Naive B cell (primary cell): ENCODE measurements at regions not wholly inside any gene's neighbourhood (a gene's known extent, or its start where the extent isn't known, plus 50 kb on each side); places are given as distances from the start of the nearest gene placed in this dataset.
"Not testable (repeated sequence)": the region's sequence is repeated elsewhere in the genome, so short reads cannot be mapped to it uniquely, and the experiment has no call there.

Experiments
- ATAC-seq, 2 donors: fragments of 150-1000 bp; cut with Tn5 transposase; 2 replicates each; pipeline ENCODE4 v1.10.0; 2021; ENCODE audit warnings: low read depth in 2 of 2, mild to moderate bottlenecking in 2 of 2, moderate library complexity in 2 of 2
- DNase-seq: peaks from one replicate; pipeline ENCODE4 v3.0.0; 2022
- H3K27ac Mint-ChIP-seq, 6 donors: one replicate each; pipeline ENCODE4 v1.8.0; 2020 to 2022; ENCODE audit warnings: mild to moderate bottlenecking in 6 of 6, mixed read lengths in 6 of 6, moderate library complexity in 5 of 6, inconsistent platforms in 2 of 6
- H3K27me3 Mint-ChIP-seq, 3 donors: one replicate each; pipeline ENCODE4 v1.8.0; 2021 to 2022; ENCODE audit warnings: mixed read lengths in 3 of 3, mild to moderate bottlenecking in 1 of 3
- H3K36me3 Mint-ChIP-seq, 2 donors: one replicate each; pipeline ENCODE4 v1.8.0; 2020 to 2022; ENCODE audit warnings: mixed read lengths in 2 of 2, inconsistent platforms in 1 of 2, mild to moderate bottlenecking in 1 of 2
- H3K4me1 Mint-ChIP-seq, 3 donors: one replicate each; pipeline ENCODE4 v1.8.0; 2020 to 2022; ENCODE audit warnings: mixed read lengths in 3 of 3, inconsistent platforms in 1 of 3, mild to moderate bottlenecking in 1 of 3, moderate library complexity in 1 of 3
- H3K4me3 Mint-ChIP-seq, 8 donors: one replicate each; pipeline ENCODE4 v1.8.0; 2020 to 2022; ENCODE audit warnings: mild to moderate bottlenecking in 8 of 8, mixed read lengths in 8 of 8, moderate library complexity in 8 of 8, inconsistent platforms in 2 of 8
- H3K9me3 Mint-ChIP-seq, 7 donors: one replicate each; pipeline ENCODE4 v1.8.0; 2020 to 2022; ENCODE audit warnings: mixed read lengths in 7 of 7, mild to moderate bottlenecking in 5 of 7, inconsistent platforms in 2 of 7, moderate library complexity in 1 of 7

DNA sequence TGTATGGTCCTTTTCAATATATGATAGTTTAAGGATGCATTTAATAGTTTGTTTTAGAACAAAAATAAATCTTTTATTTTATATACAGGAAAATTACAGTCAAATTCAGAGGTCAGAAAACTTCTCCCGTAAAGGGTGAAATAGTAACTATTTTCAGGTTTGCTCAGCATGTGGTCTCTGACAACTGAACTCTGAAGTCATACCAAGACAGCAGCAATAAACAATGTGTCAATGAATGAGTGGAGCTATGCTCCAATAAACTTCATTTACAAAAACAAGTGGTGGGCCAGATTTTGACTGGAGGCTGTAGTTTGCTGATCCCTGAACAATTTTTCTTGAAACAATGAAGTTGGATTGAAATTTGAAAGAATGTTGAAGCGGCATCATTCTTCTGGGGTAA, 123.6 kb downstream of the ZNF248 start:
- no peaks in the 10 kb centered on the region for H3K4me1 Mint-ChIP-seq
- DNase-seq (no peak), ATAC-seq (no peak)
- no peak overlapping the region for H3K4me3 Mint-ChIP-seq
- H3K27ac Mint-ChIP-seq = no peak overlapping the region
- no peaks in the 10 kb centered on the region for H3K36me3 Mint-ChIP-seq
- no peaks in the 10 kb centered on the region for H3K27me3 Mint-ChIP-seq
- peaks cover 0 to 13% (median 5%) of the 10 kb centered on the region in 7 donors for H3K9me3 Mint-ChIP-seq

DNA sequence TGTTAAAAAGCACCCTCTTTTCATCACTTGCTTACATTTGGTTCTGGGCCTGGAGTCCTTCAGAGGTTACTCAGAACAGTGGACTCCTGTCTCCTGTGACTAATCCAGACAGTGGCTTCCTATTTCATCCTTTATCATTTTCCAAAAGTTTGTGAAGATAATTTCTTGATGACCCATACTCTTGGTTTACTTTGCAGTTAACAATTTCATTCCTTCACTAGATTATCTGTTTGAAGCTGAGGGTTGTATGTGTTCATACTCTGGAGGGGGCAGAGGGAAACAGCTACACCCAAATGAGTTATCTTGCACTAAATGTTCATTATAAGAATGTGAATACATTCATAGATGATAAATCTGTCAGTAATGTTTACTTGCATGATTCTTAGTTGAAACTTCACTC, 124.7 kb downstream of the ZNF248 start:
- DNase-seq = no peak

DNA sequence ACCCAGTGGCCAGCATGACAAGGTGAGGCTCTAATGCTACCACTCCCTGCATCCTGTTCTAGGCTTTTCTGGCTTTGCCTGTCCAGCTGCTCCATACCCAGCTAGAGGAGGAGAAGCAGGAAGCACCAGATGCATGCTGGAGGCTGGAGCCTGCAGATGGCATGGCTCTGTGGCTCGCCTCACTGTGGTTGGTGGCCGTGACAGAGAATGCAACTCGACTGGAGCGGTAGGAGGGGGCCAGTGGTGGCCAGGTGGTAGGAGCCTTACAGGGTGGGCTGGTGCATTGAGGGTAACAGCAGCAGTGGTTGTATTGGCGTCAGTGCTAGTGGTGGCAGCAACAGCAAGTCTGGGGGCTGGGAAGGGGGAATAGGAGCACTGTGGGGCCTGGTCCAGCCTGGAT, 128.6 kb downstream of the ZNF248 start:
- Mint-ChIP-seq H3K27ac (no peak overlapping the region), H3K4me3 (no peak overlapping the region)

More for the DNA sequence above, 124.7 kb downstream of the ZNF248 start:
- Mint-ChIP-seq H3K4me1 (no peaks in the 10 kb centered on the region), H3K27me3 (no peaks in the 10 kb centered on the region), H3K27ac (no peak overlapping the region), H3K9me3 (peaks cover 0 to 11% (median 4%) of the 10 kb centered on the region in 7 donors), H3K4me3 (no peak overlapping the region), H3K36me3 (no peaks in the 10 kb centered on the region)
- no peak for ATAC-seq

DNA sequence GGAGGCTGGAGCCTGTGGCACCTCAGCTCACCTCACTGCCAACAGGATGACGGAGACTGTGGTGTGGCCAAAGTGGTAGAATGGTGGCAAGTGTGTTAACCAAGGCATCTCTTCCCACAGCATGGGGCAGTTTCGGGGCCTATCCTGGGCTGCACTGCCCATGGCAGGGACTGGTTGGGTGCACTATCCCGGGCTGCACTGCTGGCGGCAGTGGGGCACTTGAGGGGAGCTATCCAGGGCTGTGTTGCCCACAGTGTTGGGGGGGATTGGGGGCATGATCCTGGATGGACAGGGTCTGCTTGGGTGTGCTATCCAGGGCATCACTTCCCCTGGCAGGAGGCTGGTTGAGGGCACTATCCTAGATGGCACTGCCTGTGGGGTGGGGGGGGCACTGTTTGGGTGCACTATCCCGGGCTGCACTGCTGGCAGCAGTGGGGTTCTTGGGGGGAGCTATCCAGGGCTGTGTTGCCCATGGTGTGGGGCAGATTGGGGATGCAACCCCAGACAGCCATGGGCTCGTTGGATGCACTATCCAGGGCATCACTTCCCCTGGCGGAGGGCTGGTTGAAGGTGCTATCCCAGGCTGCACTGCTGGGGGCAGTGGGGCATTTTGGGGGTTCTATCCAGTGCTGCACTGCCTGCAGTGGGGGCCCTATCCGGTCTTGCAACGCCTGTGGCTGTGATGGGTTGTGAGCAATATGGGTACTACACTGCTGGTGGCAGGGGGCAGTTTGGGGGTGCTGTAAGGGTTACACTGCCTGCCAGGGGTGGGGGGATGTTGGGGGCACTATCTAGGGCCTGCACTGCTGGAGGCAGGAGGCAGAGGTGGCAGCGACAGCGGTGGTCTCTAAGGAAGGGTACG, 129.7 kb downstream of the ZNF248 start:
- H3K36me3 Mint-ChIP-seq = no peaks in the 10 kb centered on the region
- H3K27ac Mint-ChIP-seq = no peak overlapping the region
- no peaks in the 10 kb centered on the region for H3K27me3 Mint-ChIP-seq
- peaks cover 0 to 14% (median 7%) of the 10 kb centered on the region in 7 donors for H3K9me3 Mint-ChIP-seq
- no peak for ATAC-seq
- H3K4me1 Mint-ChIP-seq = peaks cover 0 to 3% (median 0%) of the 10 kb centered on the region in 3 donors
- H3K4me3 Mint-ChIP-seq = no peak overlapping the region
- DNase-seq = no peak

More for the DNA sequence above, 128.6 kb downstream of the ZNF248 start:
- no peaks in the 10 kb centered on the region for H3K27me3 Mint-ChIP-seq
- H3K9me3 Mint-ChIP-seq = peaks cover 0 to 12% (median 6%) of the 10 kb centered on the region in 7 donors
- DNase-seq (no peak), ATAC-seq (no peak)
- peaks cover 0 to 3% (median 0%) of the 10 kb centered on the region in 3 donors for H3K4me1 Mint-ChIP-seq
- no peaks in the 10 kb centered on the region for H3K36me3 Mint-ChIP-seq

DNA sequence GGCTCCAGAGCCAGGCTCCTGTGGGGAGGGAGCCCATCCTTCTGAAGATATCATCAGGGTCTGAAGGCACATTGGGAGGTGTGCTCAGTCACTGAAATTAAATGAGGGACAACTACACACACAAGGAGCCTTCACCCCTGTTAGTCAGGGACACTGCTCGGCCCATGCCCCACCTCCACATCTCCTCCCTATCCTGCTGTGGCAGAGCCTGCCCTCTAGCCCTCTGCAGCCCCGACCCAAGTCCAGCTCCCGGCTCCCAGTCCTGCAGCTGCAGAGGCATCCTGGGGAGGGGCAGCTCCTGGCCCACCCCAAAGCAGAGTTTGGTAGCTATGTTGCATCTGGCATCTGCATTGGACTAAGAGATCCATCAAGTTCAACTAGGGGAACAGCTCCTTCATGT, 136.3 kb downstream of the ZNF248 start:
- DNase-seq = no peak
- no peaks in the 10 kb centered on the region for H3K27me3 Mint-ChIP-seq
- H3K9me3 Mint-ChIP-seq = peaks cover 11 to 31% (median 19%) of the 10 kb centered on the region in 7 donors
- peaks cover 0 to 6% of the 10 kb centered on the region in 2 donors for H3K36me3 Mint-ChIP-seq
- no peak overlapping the region for H3K27ac Mint-ChIP-seq
- no peak for ATAC-seq
- H3K4me3 Mint-ChIP-seq = no peak overlapping the region
- H3K4me1 Mint-ChIP-seq = peaks cover 0 to under 1% (median 0%) of the 10 kb centered on the region in 3 donors

DNA sequence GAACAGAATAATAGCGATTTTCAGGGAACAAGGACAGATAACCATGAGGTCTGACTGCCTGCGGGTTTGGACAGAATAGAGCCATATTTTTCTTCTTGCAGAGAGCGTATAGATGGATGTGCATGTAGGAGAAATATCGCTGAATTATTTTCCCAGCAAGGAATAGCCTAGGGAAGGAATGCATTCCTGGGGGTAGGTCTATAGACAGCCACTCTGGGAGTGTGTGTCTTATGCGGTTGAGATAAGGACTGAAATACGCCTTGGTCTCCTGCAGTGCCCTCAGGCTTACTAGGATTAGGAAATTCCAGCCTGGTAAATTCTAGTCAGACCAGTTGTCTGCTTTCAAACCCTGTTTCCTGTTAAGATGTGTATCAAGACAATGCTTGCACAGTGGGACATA, 139.3 kb downstream of the ZNF248 start:
- not testable (repeated sequence) for H3K27ac Mint-ChIP-seq, H3K4me3 Mint-ChIP-seq, H3K4me1 Mint-ChIP-seq, DNase-seq, H3K36me3 Mint-ChIP-seq, H3K27me3 Mint-ChIP-seq, ATAC-seq
- peaks cover 10 to 30% (median 19%) of the 10 kb centered on the region in 7 donors for H3K9me3 Mint-ChIP-seq

DNA sequence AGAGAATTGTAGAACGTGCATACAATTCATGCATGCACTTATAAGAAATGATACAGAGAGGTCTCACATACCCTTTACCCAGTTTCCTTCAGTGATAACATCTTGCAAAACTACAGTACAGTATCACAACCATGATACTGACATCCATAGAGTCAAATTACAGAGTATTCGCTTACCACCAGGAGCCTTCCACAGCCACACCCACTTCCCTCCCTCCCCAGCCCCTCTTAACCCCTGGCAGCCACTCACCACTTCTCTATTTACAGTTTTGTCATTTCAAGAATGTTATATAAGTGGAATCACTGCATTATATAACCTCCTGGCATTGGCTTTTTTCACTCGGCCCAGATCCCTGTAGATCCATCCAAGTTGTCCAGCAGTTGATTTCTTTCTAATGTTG, 143.8 kb downstream of the ZNF248 start:
- no peaks in the 10 kb centered on the region for H3K27me3 Mint-ChIP-seq
- DNase-seq (no peak), ATAC-seq (no peak)
- H3K36me3 Mint-ChIP-seq = peaks cover 0 to 1% of the 10 kb centered on the region in 2 donors
- no peaks in the 10 kb centered on the region for H3K4me1 Mint-ChIP-seq
- peaks cover 5 to 19% (median 9%) of the 10 kb centered on the region in 7 donors for H3K9me3 Mint-ChIP-seq
- H3K27ac Mint-ChIP-seq = no peak overlapping the region
- no peak overlapping the region for H3K4me3 Mint-ChIP-seq

DNA sequence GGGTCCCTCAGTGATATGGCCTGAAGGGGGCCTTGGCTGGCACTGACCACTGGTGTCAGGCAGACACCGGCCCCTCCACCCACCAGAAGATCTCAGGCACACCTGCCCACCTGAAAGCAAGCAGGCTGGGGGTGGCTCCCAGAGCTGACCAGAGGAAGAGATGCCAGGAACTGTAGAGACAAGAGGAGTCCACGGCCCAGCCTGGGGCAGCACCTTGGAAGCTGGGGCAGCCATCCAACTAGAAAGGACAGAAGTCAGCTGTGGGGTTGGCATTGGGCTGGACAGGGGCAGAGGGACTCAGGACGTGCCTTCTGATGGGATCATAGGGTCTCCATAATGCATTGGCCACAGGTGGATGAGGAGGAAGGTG, 144.3 kb downstream of the ZNF248 start:
- DNase-seq (no peak), ATAC-seq (no peak)
- H3K4me3 Mint-ChIP-seq = peak overlapping the region in 1 of 8 donors; percentile 52
- no peak overlapping the region for H3K27ac Mint-ChIP-seq
- peaks cover under 1 to 14% (median 7%) of the 10 kb centered on the region in 7 donors for H3K9me3 Mint-ChIP-seq
- H3K4me1 Mint-ChIP-seq = no peaks in the 10 kb centered on the region
- H3K36me3 Mint-ChIP-seq = no peaks in the 10 kb centered on the region
- no peaks in the 10 kb centered on the region for H3K27me3 Mint-ChIP-seq

DNA sequence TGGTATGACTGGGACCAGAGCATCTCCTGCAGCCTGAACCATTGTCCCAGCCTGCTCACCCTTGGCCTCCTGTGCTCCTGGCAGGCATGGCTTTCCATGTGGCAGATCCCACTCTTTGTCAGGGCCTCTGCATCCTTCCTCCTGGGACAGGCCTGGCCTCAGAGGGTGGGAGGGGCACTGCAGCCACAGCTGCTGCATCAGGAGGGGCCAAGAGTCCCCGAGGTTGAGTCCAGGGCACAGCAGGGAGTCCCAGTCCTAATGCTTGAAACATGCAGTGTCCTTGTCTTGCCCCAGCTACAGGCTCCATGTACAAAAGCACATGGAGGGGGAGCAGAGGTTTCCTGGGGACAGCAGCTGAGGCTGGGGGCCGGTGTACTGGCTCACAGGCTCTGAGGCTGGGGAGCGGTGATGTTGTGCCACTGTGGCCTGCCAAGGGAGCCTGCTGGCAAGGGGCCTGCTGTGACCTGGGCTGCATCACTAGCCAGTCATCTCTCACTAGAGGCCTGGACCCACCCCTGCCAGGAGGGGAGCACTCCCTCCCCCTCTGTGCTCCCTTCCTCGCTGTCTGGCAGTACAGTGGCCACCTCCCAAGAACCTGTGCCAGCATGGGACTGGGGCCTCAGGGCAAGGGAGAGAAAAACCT, 144.8 kb downstream of the ZNF248 start:
- no peaks in the 10 kb centered on the region for H3K36me3 Mint-ChIP-seq

DNA sequence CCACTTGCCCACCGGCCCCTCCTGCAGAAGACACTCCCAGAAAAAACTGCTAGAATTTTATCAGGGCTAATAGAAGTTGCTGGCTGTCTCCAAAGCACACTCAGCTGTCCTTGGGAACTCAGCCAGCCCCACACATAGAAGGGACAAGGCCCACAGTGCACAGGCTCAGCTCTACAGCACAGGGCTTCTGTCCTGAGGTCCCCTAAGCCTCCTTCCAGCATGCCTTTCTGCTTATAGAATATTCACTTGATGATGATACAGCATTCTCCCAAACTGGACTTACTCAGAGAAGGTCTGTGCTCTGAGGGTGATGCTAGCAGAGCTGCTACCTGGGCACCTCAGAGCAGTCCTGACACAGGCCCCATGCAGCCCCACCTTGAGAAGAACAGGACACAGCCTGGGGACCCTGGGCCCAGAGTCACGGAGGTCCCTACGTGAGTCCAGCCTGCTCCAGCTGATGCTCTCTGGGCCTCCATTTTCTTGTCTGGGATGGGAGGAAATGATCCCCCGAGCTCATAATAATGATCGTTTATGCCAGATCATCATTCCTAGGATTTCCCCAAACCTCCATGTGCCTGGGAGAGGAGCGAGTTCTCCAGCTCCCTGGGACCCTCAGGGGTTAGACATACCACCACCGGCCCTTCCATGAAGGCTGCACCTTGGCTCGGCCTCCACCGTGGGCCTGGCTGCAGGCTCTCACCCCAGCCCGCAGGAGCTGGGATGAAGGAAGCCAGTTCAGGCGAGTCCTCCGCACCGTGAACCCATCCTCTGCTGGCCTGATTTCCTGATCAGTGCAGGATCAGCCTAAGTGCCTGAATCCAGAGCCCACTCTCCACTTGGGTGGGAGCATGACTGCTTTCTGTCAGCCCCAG, 145.6 kb downstream of the ZNF248 start:
- H3K9me3 Mint-ChIP-seq = peaks cover 0 to 8% (median 5%) of the 10 kb centered on the region in 7 donors
- ATAC-seq = no peak
- H3K4me1 Mint-ChIP-seq = no peaks in the 10 kb centered on the region
- H3K36me3 Mint-ChIP-seq = no peaks in the 10 kb centered on the region
- H3K27ac Mint-ChIP-seq = no peak overlapping the region
- DNase-seq = no peak
- H3K4me3 Mint-ChIP-seq = peak overlapping the region in 1 of 8 donors; percentile 29
- H3K27me3 Mint-ChIP-seq = no peaks in the 10 kb centered on the region

More for the DNA sequence above, 144.8 kb downstream of the ZNF248 start:
- ATAC-seq (no peak), DNase-seq (no peak)
- Mint-ChIP-seq H3K27me3 (no peaks in the 10 kb centered on the region), H3K27ac (no peak overlapping the region), H3K9me3 (peaks cover 0 to 9% (median 5%) of the 10 kb centered on the region in 7 donors), H3K4me1 (no peaks in the 10 kb centered on the region), H3K4me3 (no peak overlapping the region)

DNA sequence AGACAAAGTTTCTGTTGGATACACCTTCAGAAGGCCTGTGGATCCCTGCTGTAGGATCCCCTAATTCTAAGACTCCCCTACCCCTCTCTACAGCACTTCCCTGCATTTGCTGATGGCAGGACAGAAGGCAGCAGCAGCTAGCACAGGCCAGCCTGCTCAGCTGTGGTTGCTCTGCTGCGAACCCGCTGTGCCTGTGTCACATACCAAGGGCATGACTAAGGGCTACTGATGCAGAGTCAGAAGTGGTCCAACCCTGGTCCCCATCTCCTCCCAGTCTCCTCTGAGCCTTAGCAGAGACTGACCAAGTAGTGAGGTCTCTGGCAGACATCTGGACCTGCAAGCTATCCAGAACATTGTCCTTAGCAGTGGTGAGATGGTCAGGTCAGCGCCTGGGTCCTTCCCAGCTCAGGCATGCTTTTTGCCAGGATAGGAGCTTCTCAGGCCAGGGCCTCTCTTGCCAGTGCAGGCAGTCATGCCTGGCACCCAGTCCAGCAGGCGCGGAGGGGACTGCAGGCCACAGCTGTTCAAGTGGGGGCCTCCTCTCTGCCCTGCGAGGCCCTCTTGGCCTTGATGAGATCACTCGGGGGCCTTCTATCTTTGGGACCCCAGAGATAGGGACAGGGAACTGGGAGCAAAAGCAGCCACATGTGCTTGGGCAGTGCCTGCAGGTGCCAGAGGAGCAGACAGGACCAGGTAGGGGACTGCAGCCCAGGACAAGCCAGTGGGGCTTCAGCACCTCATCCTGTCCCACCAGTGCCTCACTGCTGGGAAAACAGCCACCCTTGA, 146.4 kb downstream of the ZNF248 start:
- Mint-ChIP-seq H3K4me3 (no peak overlapping the region), H3K27ac (no peak overlapping the region), H3K9me3 (peaks cover 0 to 7% (median 2%) of the 10 kb centered on the region in 7 donors), H3K27me3 (no peaks in the 10 kb centered on the region), H3K4me1 (no peaks in the 10 kb centered on the region), H3K36me3 (no peaks in the 10 kb centered on the region)
- DNase-seq (no peak), ATAC-seq (no peak)

DNA sequence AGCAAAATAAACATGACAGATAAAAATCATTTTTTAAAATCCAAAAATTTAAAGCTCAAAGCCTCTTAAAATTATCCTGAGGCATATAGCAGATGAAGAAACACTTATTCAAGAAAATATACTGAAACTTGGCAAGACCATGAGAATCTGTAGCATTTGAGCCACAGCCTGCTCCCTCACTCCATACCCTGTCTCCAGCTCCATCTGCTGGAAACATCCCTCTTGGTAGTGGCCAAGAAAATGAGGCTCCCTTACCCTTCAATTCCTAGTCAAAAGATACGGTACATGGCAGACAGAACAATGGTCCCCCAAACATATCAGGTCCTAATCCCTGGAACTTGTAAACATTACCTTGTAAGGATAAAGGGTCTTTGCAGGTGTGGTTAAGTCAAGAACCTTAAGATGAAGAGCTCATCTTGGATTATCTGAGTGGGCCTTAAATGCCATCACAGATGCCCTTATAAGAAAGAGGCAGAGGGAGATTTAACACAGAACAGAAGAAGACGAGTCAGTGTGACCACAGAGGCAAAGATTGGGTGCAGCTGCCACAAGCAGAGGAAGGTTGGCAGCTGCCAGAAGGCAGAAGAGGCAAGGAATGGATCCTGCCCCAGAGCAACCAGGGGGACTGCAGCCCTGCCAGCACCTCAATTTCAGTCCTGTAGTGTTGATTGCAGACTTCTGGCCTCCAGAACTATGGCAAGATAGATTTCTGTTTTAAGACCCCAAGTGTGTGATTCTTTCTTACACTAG, 149.4 kb downstream of the ZNF248 start:
- no peak for DNase-seq
- ATAC-seq = no peak
- no peak overlapping the region for H3K4me3 Mint-ChIP-seq
- no peaks in the 10 kb centered on the region for H3K36me3 Mint-ChIP-seq
- no peak overlapping the region for H3K27ac Mint-ChIP-seq
- H3K9me3 Mint-ChIP-seq = peaks cover 3 to 10% (median 6%) of the 10 kb centered on the region in 7 donors
- H3K27me3 Mint-ChIP-seq = no peaks in the 10 kb centered on the region
- no peaks in the 10 kb centered on the region for H3K4me1 Mint-ChIP-seq
